Testis (tissue), 2 donors: ENCODE measurements at regions not wholly inside any gene's neighbourhood (a gene's known extent, or its start where the extent isn't known, plus 50 kb on each side); places are given as distances from the start of the nearest gene placed in this dataset.

Experiments
- POLR2A ChIP-seq: fragments of 450-650 bp; IDR thresholded peaks from one replicate; pipeline ENCODE4 v1.6.1; 2017; ENCODE audit warnings: antibody characterized with exemption, mild to moderate bottlenecking, moderate library complexity
- TF ChIP-seq, protein P1 (sequence below), 3 experiments: fragments of 450-650 bp in 2 of 3; fragments of 200-600 bp in 1 of 3; sonication (generic) in 1 of 3; IDR thresholded peaks; one replicate each; pipeline ENCODE4 v1.5.1; 2016 to 2019; ENCODE audit warnings: antibody characterized with exemption in 3 of 3, mild to moderate bottlenecking in 2 of 3, moderate library complexity in 1 of 3

- TF ChIP-seq, protein P1, sequence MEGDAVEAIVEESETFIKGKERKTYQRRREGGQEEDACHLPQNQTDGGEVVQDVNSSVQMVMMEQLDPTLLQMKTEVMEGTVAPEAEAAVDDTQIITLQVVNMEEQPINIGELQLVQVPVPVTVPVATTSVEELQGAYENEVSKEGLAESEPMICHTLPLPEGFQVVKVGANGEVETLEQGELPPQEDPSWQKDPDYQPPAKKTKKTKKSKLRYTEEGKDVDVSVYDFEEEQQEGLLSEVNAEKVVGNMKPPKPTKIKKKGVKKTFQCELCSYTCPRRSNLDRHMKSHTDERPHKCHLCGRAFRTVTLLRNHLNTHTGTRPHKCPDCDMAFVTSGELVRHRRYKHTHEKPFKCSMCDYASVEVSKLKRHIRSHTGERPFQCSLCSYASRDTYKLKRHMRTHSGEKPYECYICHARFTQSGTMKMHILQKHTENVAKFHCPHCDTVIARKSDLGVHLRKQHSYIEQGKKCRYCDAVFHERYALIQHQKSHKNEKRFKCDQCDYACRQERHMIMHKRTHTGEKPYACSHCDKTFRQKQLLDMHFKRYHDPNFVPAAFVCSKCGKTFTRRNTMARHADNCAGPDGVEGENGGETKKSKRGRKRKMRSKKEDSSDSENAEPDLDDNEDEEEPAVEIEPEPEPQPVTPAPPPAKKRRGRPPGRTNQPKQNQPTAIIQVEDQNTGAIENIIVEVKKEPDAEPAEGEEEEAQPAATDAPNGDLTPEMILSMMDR (IDR thresholded peaks at IDR 0.05) = no peak
- TF ChIP-seq POLR2A = no peak
Measured at GRCh38 chr18:65298422-65298821, 452.4 kb upstream of the CDH7 start.
